NT2/D1 (cell line): ENCODE measurements at regions not wholly inside any gene's neighbourhood (a gene's known extent, or its start where the extent isn't known, plus 50 kb on each side); places are given as distances from the start of the nearest gene placed in this dataset.

Source experiments
- SUZ12 ChIP-seq: IDR thresholded peaks from 2 replicates; pipeline ENCODE4 v1.6.1; 2011; ENCODE audit not compliant: insufficient read length, insufficient read depth; ENCODE audit errors: extremely low read depth
- YY1 ChIP-seq: IDR thresholded peaks from 2 replicates; pipeline ENCODE4 v1.6.1; 2011; ENCODE audit not compliant: insufficient read length, insufficient read depth
- ZNF274 ChIP-seq: IDR thresholded peaks from 2 replicates; pipeline ENCODE4 v1.6.1; 2011; ENCODE audit warnings: mild to moderate bottlenecking, low read depth, low read length

GRCh38 chr18:57921708-57922107 lies 118.6 kb upstream of the ATP8B1 start:
- TF ChIP-seq ZNF274, result no peak
- no peak for TF ChIP-seq YY1
- no peak for TF ChIP-seq SUZ12
